Nephron progenitor cell (in vitro differentiated cells): ENCODE measurements at regions not wholly inside any gene's neighbourhood (a gene's known extent, or its start where the extent isn't known, plus 50 kb on each side); places are given as distances from the start of the nearest gene placed in this dataset.

Source experiments
- DNase-seq: peaks from one replicate; pipeline ENCODE4 v3.0.0; 2021
- H3K27ac Mint-ChIP-seq: 2 replicates; pipeline ENCODE4 v1.8.0; 2021; ENCODE audit warnings: mild to moderate bottlenecking, moderate library complexity, mixed read lengths
- H3K27me3 Mint-ChIP-seq: 2 replicates; pipeline ENCODE4 v1.8.0; 2021; ENCODE audit warnings: mild to moderate bottlenecking, low read depth, mixed read lengths; ENCODE audit not compliant: poor library complexity
- H3K36me3 Mint-ChIP-seq: 2 replicates; pipeline ENCODE4 v1.8.0; 2021; ENCODE audit warnings: low read depth, mixed read lengths
- H3K4me1 Mint-ChIP-seq: 2 replicates; pipeline ENCODE4 v1.8.0; 2021; ENCODE audit warnings: mixed read lengths
- H3K4me3 Mint-ChIP-seq: 2 replicates; pipeline ENCODE4 v1.8.0; 2021; ENCODE audit warnings: mild to moderate bottlenecking, moderate library complexity, mixed read lengths
- H3K9me3 Mint-ChIP-seq: 2 replicates; pipeline ENCODE4 v1.8.0; 2021; ENCODE audit warnings: mild to moderate bottlenecking, moderate library complexity, mixed read lengths
- TF ChIP-seq, protein P1 (sequence below): fragments of 200-600 bp; sonication (generic); IDR thresholded peaks from 2 replicates; pipeline ENCODE4 v1.5.0; 2021; ENCODE audit warnings: antibody characterized with exemption

DNA sequence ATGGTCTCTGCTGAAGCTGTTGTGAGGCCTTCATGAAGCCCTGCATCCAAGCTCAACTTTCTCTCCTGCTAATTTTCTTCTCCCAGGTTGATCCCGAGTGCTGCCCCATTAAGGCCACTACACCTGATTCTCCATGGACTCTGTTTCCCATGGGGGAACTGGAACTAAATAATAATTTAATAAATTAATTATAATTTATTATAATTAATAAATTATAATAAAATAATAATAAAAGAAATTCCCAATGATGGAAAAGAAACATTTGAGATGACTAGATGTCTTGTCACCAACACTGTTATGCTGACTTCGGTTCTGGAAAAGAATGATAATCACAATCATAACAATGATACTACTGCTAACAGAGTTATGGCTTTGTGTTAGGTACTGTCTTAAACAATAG lies 211.2 kb upstream of the ZP4 start:
- H3K27ac Mint-ChIP-seq: no peak overlapping the region
- no peak for DNase-seq
- H3K9me3 Mint-ChIP-seq: no peaks in the 10 kb centered on the region
- TF ChIP-seq, protein P1, sequence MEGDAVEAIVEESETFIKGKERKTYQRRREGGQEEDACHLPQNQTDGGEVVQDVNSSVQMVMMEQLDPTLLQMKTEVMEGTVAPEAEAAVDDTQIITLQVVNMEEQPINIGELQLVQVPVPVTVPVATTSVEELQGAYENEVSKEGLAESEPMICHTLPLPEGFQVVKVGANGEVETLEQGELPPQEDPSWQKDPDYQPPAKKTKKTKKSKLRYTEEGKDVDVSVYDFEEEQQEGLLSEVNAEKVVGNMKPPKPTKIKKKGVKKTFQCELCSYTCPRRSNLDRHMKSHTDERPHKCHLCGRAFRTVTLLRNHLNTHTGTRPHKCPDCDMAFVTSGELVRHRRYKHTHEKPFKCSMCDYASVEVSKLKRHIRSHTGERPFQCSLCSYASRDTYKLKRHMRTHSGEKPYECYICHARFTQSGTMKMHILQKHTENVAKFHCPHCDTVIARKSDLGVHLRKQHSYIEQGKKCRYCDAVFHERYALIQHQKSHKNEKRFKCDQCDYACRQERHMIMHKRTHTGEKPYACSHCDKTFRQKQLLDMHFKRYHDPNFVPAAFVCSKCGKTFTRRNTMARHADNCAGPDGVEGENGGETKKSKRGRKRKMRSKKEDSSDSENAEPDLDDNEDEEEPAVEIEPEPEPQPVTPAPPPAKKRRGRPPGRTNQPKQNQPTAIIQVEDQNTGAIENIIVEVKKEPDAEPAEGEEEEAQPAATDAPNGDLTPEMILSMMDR: no peak
- peaks cover 3% of the 10 kb centered on the region for H3K27me3 Mint-ChIP-seq
- H3K36me3 Mint-ChIP-seq: no peaks in the 10 kb centered on the region
- H3K4me1 Mint-ChIP-seq: no peaks in the 10 kb centered on the region
- no peak overlapping the region for H3K4me3 Mint-ChIP-seq

DNA sequence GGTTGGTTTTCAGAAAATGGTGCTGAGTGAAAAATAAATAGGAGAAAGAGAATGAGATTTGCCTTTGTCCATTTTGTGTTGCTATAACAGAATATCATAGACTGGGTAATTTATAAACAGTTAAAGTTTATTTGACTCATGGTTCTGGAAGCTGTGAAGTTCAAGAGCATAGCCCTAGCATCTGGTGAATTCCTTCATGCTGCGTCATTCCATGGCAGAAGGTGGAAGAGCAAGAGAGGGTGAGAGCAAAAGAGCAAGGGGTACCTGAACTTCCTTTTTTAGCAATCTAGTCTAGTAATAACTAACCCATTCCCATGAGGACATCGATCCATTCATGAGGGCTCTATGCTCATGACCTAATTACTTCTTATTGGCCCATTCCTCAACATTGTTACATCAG lies 209.1 kb upstream of the ZP4 start:
- TF ChIP-seq, protein P1: no peak
- DNase-seq: no peak
- H3K27ac Mint-ChIP-seq: no peak overlapping the region
- no peaks in the 10 kb centered on the region for H3K36me3 Mint-ChIP-seq
- H3K9me3 Mint-ChIP-seq: no peaks in the 10 kb centered on the region
- no peak overlapping the region for H3K4me3 Mint-ChIP-seq
- peaks cover 3% of the 10 kb centered on the region for H3K27me3 Mint-ChIP-seq
- H3K4me1 Mint-ChIP-seq: no peaks in the 10 kb centered on the region

DNA sequence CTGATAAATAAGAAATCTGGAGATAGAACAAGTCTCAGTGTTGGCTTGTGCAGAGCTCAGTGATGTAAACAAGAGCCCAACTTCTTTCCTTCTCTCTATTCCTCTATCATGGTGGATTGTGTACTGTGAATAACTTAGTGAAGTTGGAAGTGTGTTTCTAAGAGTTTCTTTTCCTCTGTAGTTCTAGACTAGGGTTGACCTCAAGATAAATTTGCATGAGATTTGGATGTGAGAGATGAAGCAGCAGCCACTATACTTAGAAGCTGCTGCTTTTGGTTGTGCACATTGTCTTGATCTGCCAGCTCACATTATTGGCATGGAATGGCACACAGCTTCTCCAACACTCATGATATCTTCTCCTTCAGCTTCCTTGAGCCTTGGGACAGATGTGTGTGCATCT lies 198.9 kb upstream of the ZP4 start:
- Mint-ChIP-seq H3K36me3 (no peaks in the 10 kb centered on the region), H3K4me3 (no peak overlapping the region), H3K27ac (no peak overlapping the region), H3K27me3 (peaks cover 3% of the 10 kb centered on the region), H3K9me3 (no peaks in the 10 kb centered on the region), H3K4me1 (no peaks in the 10 kb centered on the region)
- TF ChIP-seq, protein P1: no peak
- no peak for DNase-seq

DNA sequence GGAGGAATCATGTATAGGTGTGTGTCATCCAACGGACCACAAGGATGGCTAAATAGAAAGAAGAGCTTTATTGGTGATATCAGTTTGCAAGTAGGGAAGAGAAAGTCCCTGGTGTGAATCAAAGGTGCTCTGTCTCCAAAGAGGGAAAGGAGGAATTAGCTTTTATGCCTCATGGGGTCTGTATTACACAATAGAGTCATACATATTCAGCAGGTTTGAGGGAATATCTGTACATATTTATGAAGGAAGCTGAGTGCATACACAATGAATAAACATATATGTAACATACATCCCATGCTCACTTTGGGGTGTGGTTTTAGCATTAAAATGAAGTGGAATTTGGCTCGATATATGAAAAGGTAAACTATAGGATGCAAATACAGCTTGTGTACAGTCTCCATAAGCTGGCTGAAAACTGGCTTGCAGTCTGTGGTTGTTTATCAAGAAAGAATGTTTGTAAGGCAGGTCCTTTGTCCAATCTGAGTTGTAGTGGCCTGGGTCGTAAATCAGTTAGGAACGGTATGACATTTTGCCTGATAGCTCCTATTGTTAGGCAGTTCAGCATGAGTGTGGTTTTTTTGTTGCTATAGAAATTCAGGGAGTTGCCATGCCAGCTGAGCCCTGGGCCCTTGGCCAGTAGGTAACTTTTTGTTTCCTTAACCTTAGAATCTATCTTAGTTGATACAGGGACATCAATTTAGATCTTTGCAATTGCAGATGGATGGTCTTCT lies 198.0 kb upstream of the ZP4 start:
- no peak overlapping the region for H3K4me3 Mint-ChIP-seq
- DNase-seq: no peak
- H3K36me3 Mint-ChIP-seq: no peaks in the 10 kb centered on the region
- no peaks in the 10 kb centered on the region for H3K4me1 Mint-ChIP-seq
- TF ChIP-seq, protein P1: no peak
- no peaks in the 10 kb centered on the region for H3K9me3 Mint-ChIP-seq
- H3K27ac Mint-ChIP-seq: no peak overlapping the region
- peaks cover 3% of the 10 kb centered on the region for H3K27me3 Mint-ChIP-seq

DNA sequence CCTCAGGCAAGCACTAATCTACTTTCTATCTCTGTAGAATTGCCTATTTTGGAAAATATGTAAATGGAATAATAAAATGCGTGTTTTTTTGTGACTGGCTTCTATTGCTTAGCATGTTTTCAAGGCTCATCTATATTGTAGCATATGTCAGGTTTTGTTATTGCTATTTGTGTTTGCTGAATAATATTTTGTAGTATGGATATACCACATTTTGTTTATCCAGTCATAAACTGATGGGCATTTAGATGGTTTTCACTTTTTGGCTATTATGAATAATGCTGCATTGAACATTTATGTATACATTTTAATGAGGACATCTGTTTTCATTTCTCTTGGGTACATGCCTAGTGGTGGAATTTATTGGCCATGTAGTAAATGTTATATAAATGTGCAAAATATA lies 183.3 kb upstream of the ZP4 start:
- Mint-ChIP-seq H3K9me3 (no peaks in the 10 kb centered on the region), H3K4me1 (no peaks in the 10 kb centered on the region), H3K36me3 (no peaks in the 10 kb centered on the region), H3K4me3 (no peak overlapping the region), H3K27me3 (peaks cover 4% of the 10 kb centered on the region), H3K27ac (no peak overlapping the region)
- DNase-seq: no peak
- TF ChIP-seq, protein P1: no peak

DNA sequence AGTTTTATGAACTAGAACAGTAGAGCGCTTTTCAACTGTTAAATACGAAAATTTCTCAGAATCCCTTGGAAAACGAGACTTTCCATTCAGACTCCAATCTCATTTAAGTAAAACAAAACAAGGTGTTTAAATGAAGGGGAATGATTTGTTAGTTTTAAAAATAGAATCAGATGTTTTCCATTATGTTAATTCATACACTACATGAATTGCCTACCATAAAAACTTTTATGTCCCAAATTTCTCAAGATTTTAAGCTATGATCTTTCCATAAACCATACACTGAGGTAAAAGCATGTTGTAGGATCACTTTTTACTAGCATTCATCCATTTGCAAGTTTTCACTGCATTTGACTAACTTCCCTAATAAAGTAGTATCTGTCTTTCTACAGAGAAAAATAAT lies 180.3 kb upstream of the ZP4 start:
- no peaks in the 10 kb centered on the region for H3K9me3 Mint-ChIP-seq
- no peak for DNase-seq
- H3K36me3 Mint-ChIP-seq: no peaks in the 10 kb centered on the region
- TF ChIP-seq, protein P1: no peak
- no peak overlapping the region for H3K27ac Mint-ChIP-seq
- no peak overlapping the region for H3K4me3 Mint-ChIP-seq
- peaks cover 4% of the 10 kb centered on the region for H3K27me3 Mint-ChIP-seq
- no peaks in the 10 kb centered on the region for H3K4me1 Mint-ChIP-seq
